NCI-H2107 treated with DMSO at 0.1 percent for 48 hours (cell line): ENCODE measurements at regions not wholly inside any gene's neighbourhood (a gene's known extent, or its start where the extent isn't known, plus 50 kb on each side); places are given as distances from the start of the nearest gene placed in this dataset.

Experiments used
- DNase-seq: peaks from one replicate; lab custom pipeline; 2025; ENCODE audit not compliant: unreplicated experiment; lab: John Stamatoyannopoulos, UW

- no peak for DNase-seq
Observed at GRCh38 chr2:239506101-239506857, 105.5 kb upstream of the HDAC4 start.

- no peak for DNase-seq
Observed at GRCh38 chr2:239504643-239505235, 103.9 kb upstream of the HDAC4 start.

- DNase-seq = peak; percentile 85
Observed at GRCh38 chr2:239502430-239503186, 101.8 kb upstream of the HDAC4 start.

- no peak for DNase-seq
Observed at GRCh38 chr2:239500574-239501550, 100.0 kb upstream of the HDAC4 start.

GRCh38 chr2:239499726-239500573, 99.1 kb upstream of the HDAC4 start:
- DNase-seq = no peak

GRCh38 chr2:239498981-239499634, 98.3 kb upstream of the HDAC4 start:
- no peak for DNase-seq

- no peak for DNase-seq
Observed at GRCh38 chr2:239498576-239498975, 97.8 kb upstream of the HDAC4 start.

- DNase-seq = no peak
Observed at GRCh38 chr2:239496700-239497099, 95.9 kb upstream of the HDAC4 start.

- DNase-seq = no peak
Observed at GRCh38 chr2:239495791-239496233, 95.0 kb upstream of the HDAC4 start.

GRCh38 chr2:239495175-239495574, 94.4 kb upstream of the HDAC4 start:
- no peak for DNase-seq

- no peak for DNase-seq
Observed at GRCh38 chr2:239494578-239494977, 93.8 kb upstream of the HDAC4 start.

GRCh38 chr2:239489481-239489880, 88.7 kb upstream of the HDAC4 start:
- DNase-seq = no peak

GRCh38 chr2:239488125-239488524, 87.3 kb upstream of the HDAC4 start:
- DNase-seq = no peak

- DNase-seq = no peak
Observed at GRCh38 chr2:239487272-239487671, 86.5 kb upstream of the HDAC4 start.

GRCh38 chr2:239485622-239486021, 84.8 kb upstream of the HDAC4 start:
- DNase-seq = no peak

GRCh38 chr2:239484571-239485355, 83.9 kb upstream of the HDAC4 start:
- no peak for DNase-seq

GRCh38 chr2:239482778-239483712, 82.2 kb upstream of the HDAC4 start:
- no peak for DNase-seq

- DNase-seq = no peak
Observed at GRCh38 chr2:239479471-239479870, 78.7 kb upstream of the HDAC4 start.
